DND-41 (cell line): ENCODE measurements at regions not wholly inside any gene's neighbourhood (a gene's known extent, or its start where the extent isn't known, plus 50 kb on each side); places are given as distances from the start of the nearest gene placed in this dataset.

Experiments used
- EZH2 ChIP-seq: IDR thresholded peaks from 3 replicates; pipeline ENCODE4 v1.6.1; 2012; ENCODE audit warnings: borderline replicate concordance, low read depth, mild to moderate bottlenecking, moderate library complexity, low read length, inconsistent platforms; ENCODE audit not compliant: severe bottlenecking
- TF ChIP-seq, protein P1 (sequence below): IDR thresholded peaks from 2 replicates; pipeline ENCODE4 v1.5.1; 2012; ENCODE audit warnings: borderline replicate concordance, low read length, moderate library complexity, mild to moderate bottlenecking; ENCODE audit not compliant: poor library complexity, severe bottlenecking; ENCODE audit errors: extremely low read depth

DNA sequence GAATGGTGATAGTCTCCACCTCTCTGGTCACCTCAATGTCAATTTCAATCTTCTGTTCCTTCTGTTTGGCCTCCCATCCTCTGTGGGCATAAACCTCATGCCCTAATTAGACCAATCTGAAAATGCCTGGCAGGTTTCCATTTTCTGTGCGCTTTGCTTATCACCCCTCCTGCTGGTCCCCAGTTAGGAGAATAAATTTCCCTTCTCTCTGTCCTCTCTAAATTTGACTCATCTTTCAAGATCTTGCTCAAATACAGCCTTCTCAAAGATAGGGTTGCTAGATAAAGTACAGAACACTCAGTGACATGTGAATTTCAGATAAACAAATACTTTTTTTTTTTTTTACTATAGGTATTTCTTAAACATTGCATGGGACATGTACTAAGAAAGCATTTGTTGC, 69.4 kb upstream of the CD180 start:
- TF ChIP-seq, protein P1, sequence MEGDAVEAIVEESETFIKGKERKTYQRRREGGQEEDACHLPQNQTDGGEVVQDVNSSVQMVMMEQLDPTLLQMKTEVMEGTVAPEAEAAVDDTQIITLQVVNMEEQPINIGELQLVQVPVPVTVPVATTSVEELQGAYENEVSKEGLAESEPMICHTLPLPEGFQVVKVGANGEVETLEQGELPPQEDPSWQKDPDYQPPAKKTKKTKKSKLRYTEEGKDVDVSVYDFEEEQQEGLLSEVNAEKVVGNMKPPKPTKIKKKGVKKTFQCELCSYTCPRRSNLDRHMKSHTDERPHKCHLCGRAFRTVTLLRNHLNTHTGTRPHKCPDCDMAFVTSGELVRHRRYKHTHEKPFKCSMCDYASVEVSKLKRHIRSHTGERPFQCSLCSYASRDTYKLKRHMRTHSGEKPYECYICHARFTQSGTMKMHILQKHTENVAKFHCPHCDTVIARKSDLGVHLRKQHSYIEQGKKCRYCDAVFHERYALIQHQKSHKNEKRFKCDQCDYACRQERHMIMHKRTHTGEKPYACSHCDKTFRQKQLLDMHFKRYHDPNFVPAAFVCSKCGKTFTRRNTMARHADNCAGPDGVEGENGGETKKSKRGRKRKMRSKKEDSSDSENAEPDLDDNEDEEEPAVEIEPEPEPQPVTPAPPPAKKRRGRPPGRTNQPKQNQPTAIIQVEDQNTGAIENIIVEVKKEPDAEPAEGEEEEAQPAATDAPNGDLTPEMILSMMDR = no peak
- TF ChIP-seq EZH2 = no peak
